WTC11 (cell line): ENCODE measurements at regions not wholly inside any gene's neighbourhood (a gene's known extent, or its start where the extent isn't known, plus 50 kb on each side); places are given as distances from the start of the nearest gene placed in this dataset.

Experiments used
- ATAC-seq: fragments of 200-7000 bp; cut with Tn5 transposase; 2 replicates; pipeline ENCODE4 v1.10.0; 2021; ENCODE audit warnings: mild to moderate bottlenecking, moderate library complexity
- CTCF ChIA-PET: fragments of 300-600 bp; sonication (Branson Sonifier 250); formaldehyde crosslinking; loops from one replicate; lab custom pipeline; 2021; ENCODE audit warnings: antibody characterized with exemption; lab: Charles Lee
- POLR2A ChIA-PET: fragments of 350-600 bp; sonication (Branson Sonifier 250); formaldehyde crosslinking; loops from one replicate; lab custom pipeline; 2021; ENCODE audit warnings: antibody characterized with exemption; lab: Charles Lee
- DNase-seq: peaks from one replicate; pipeline ENCODE4 v3.0.0; 2021; ENCODE audit warnings: low spot score
- H3K27ac Mint-ChIP-seq: 2 replicates; pipeline ENCODE4 v1.8.0; 2021; ENCODE audit warnings: mixed read lengths
- H3K27me3 Mint-ChIP-seq: 2 replicates; pipeline ENCODE4 v1.8.0; 2021; ENCODE audit warnings: low read depth, mild to moderate bottlenecking, moderate library complexity, mixed read lengths
- H3K36me3 Mint-ChIP-seq: 2 replicates; pipeline ENCODE4 v1.8.0; 2021; ENCODE audit warnings: mixed read lengths
- H3K4me1 Mint-ChIP-seq: 2 replicates; pipeline ENCODE4 v1.8.0; 2022; ENCODE audit warnings: mixed read lengths
- H3K4me3 Mint-ChIP-seq: 2 replicates; pipeline ENCODE4 v1.8.0; 2021; ENCODE audit warnings: mild to moderate bottlenecking, moderate library complexity, mixed read lengths
- H3K9me3 Mint-ChIP-seq: 2 replicates; pipeline ENCODE4 v1.8.0; 2021; ENCODE audit warnings: mixed read lengths
- AR ChIP-seq: fragments of 250-450 bp; sonication (Bioruptor Pico); IDR thresholded peaks from 2 replicates; pipeline ENCODE4 v1.9.0; 2021; ENCODE audit warnings: mild to moderate bottlenecking
- ATF2 ChIP-seq: sonication (generic); formaldehyde crosslinking; IDR thresholded peaks from 2 replicates; pipeline ENCODE4 v1.8.1; 2022; ENCODE audit warnings: low read depth, missing genetic modification reagents, borderline replicate concordance
- ATF3 ChIP-seq: sonication (generic); formaldehyde crosslinking; conservative IDR thresholded peaks from 2 replicates; pipeline ENCODE4 v1.8.1; 2022; ENCODE audit warnings: mild to moderate bottlenecking, missing genetic modification reagents
- CDX4 ChIP-seq: fragments of 250-450 bp; sonication (Bioruptor Pico); IDR thresholded peaks from 2 replicates; pipeline ENCODE4 v1.9.0; 2021; ENCODE audit warnings: moderate library complexity, mild to moderate bottlenecking, inconsistent platforms, borderline replicate concordance
- CREM ChIP-seq: sonication (generic); formaldehyde crosslinking; IDR thresholded peaks from 2 replicates; pipeline ENCODE4 v1.8.1; 2022; ENCODE audit warnings: mild to moderate bottlenecking, missing genetic modification reagents, moderate library complexity
- ELF4 ChIP-seq: sonication (generic); formaldehyde crosslinking; IDR thresholded peaks from 2 replicates; pipeline ENCODE4 v1.8.1; 2022; ENCODE audit warnings: low read depth, mild to moderate bottlenecking, moderate library complexity, missing genetic modification reagents
- FOXP4 ChIP-seq: sonication (generic); formaldehyde crosslinking; IDR thresholded peaks from 2 replicates; pipeline ENCODE4 v1.8.0; 2022; ENCODE audit warnings: mild to moderate bottlenecking, missing genetic modification reagents
- GABPB1 ChIP-seq: sonication (generic); formaldehyde crosslinking; IDR thresholded peaks from 2 replicates; pipeline ENCODE4 v1.8.1; 2023; ENCODE audit warnings: mild to moderate bottlenecking, missing genetic modification reagents
- MAX ChIP-seq: sonication (generic); formaldehyde crosslinking; IDR thresholded peaks from 2 replicates; pipeline ENCODE4 v1.8.0; 2022; ENCODE audit warnings: mild to moderate bottlenecking, missing genetic modification reagents
- MYBL2 ChIP-seq: sonication (generic); formaldehyde crosslinking; IDR thresholded peaks from 2 replicates; pipeline ENCODE4 v1.8.1; 2023; ENCODE audit warnings: mild to moderate bottlenecking, moderate library complexity, missing genetic modification reagents
- NFE2L1 ChIP-seq: sonication (generic); formaldehyde crosslinking; IDR thresholded peaks from 2 replicates; pipeline ENCODE4 v1.8.1; 2023; ENCODE audit warnings: missing genetic modification reagents
- NR2C2 ChIP-seq: sonication (generic); formaldehyde crosslinking; IDR thresholded peaks from 2 replicates; pipeline ENCODE4 v1.8.0; 2022; ENCODE audit warnings: mild to moderate bottlenecking, missing genetic modification reagents
- SMAD3 ChIP-seq: sonication (generic); formaldehyde crosslinking; IDR thresholded peaks from 2 replicates; pipeline ENCODE4 v1.8.0; 2022; ENCODE audit warnings: missing genetic modification reagents, mild to moderate bottlenecking, borderline replicate concordance
- SMAD4 ChIP-seq: sonication (generic); formaldehyde crosslinking; IDR thresholded peaks from 2 replicates; pipeline ENCODE4 v1.8.0; 2022; ENCODE audit warnings: mild to moderate bottlenecking, missing genetic modification reagents
- USF1 ChIP-seq: sonication (generic); formaldehyde crosslinking; IDR thresholded peaks from 2 replicates; pipeline ENCODE4 v1.8.0; 2022; ENCODE audit warnings: mild to moderate bottlenecking, missing genetic modification reagents
- ZBTB21 ChIP-seq: sonication (generic); formaldehyde crosslinking; IDR thresholded peaks from 2 replicates; pipeline ENCODE4 v1.8.1; 2023; ENCODE audit warnings: mild to moderate bottlenecking, missing genetic modification reagents, borderline replicate concordance
- ZBTB43 ChIP-seq: sonication (generic); formaldehyde crosslinking; IDR thresholded peaks from 2 replicates; pipeline ENCODE4 v1.8.1; 2023; ENCODE audit warnings: mild to moderate bottlenecking, missing genetic modification reagents
- ZNF281 ChIP-seq: sonication (generic); formaldehyde crosslinking; IDR thresholded peaks from 2 replicates; pipeline ENCODE4 v1.8.0; 2023; ENCODE audit warnings: mild to moderate bottlenecking, missing genetic modification reagents

- DNase-seq = no peak
- Mint-ChIP-seq H3K27ac (no peak overlapping the region), H3K4me3 (no peak overlapping the region), H3K4me1 (peaks cover 7% of the 10 kb centered on the region), H3K27me3 (no peaks in the 10 kb centered on the region; the same call in 1 of the 2 replicates), H3K9me3 (peaks cover 6% of the 10 kb centered on the region), H3K36me3 (no peaks in the 10 kb centered on the region)
- no peak for ATAC-seq
- CTCF ChIA-PET = interaction anchor here (1.6 kb wide), 1 partner anchor 158 kb away, joined by 3 read pairs; no protein-coding TSS in a partner anchor
- POLR2A ChIA-PET = no interaction called here
- TF ChIP-seq FOXP4 = no peak
- no peak for TF ChIP-seq MAX (CRISPR knock-in tag)
- no peak for TF ChIP-seq ATF3
- TF ChIP-seq SMAD4 (CRISPR knock-in tag) = no peak
Observed at GRCh38 chr4:3673176-3673575, 93.0 kb upstream of the ADRA2C start.

- Mint-ChIP-seq H3K36me3 (0 out of 2 replicates have a peak, but pooled peaks cover under 1% of the 10 kb centered on the region), H3K4me1 (peaks cover 7% of the 10 kb centered on the region), H3K27me3 (no peaks in the 10 kb centered on the region; the same call in 1 of the 2 replicates), H3K27ac (no peak overlapping the region), H3K4me3 (no peak overlapping the region), H3K9me3 (peaks cover 12% of the 10 kb centered on the region)
- CTCF ChIA-PET = interaction anchor here (1.6 kb wide), 1 partner anchor 158 kb away, joined by 3 read pairs; no protein-coding TSS in a partner anchor
- DNase-seq (no peak), ATAC-seq (no peak)
- POLR2A ChIA-PET = no interaction called here
- TF ChIP-seq MYBL2 = no peak
- TF ChIP-seq USF1 (CRISPR knock-in tag) = no peak
- TF ChIP-seq ELF4 (CRISPR knock-in tag) = no peak
- no peak for TF ChIP-seq GABPB1 (CRISPR knock-in tag)
- no peak for TF ChIP-seq CDX4 (CRISPR knock-in tag)
- TF ChIP-seq AR = no peak
- no peak for TF ChIP-seq CREM (CRISPR knock-in tag)
- TF ChIP-seq ZBTB21 (CRISPR knock-in tag) = no peak
- no peak for TF ChIP-seq ZNF281 (CRISPR knock-in tag)
- no peak for TF ChIP-seq ZBTB43
- TF ChIP-seq NR2C2 (CRISPR knock-in tag) = no peak
- no peak for TF ChIP-seq SMAD3
- no peak for TF ChIP-seq ATF2 (CRISPR knock-in tag)
- TF ChIP-seq ATF3 = no peak
- no peak for TF ChIP-seq NFE2L1
Observed at GRCh38 chr4:3672465-3672831, 93.7 kb upstream of the ADRA2C start.
